A204.1 (cell line): ENCODE measurements at regions not wholly inside any gene's neighbourhood (a gene's known extent, or its start where the extent isn't known, plus 50 kb on each side); places are given as distances from the start of the nearest gene placed in this dataset.
"Not testable (repeated sequence)": the region's sequence is repeated elsewhere in the genome, so short reads cannot be mapped to it uniquely, and the experiment has no call there.

Source experiments
- FAIRE-seq: peaks from 2 replicates; lab custom pipeline; 2012; peaks lifted over from hg19 to GRCh38; lab: Jason Lieb, UNC

GRCh38 chr5:29150840-29151239, 2042.6 kb upstream of the CDH6 start:
- FAIRE-seq = no peak

DNA sequence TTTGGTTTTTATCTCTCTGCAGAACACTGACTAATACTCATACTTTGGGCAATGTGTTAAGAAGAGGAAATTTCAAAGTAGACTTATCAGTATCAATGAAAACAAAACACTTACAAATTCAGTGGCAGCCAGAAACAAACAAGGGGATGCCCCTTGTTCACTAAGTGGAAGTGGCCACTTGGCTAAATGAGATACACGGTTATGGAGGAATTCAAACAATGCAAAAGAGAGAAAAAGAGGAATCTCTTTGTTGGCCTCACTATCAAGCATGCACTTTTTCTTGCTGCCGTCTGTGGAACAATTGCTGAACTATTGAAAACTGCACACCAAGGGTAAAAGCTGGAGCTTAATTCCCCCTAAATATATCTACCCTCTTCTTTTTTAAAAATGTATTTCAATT, 2044.9 kb upstream of the CDH6 start:
- no peak for FAIRE-seq

DNA sequence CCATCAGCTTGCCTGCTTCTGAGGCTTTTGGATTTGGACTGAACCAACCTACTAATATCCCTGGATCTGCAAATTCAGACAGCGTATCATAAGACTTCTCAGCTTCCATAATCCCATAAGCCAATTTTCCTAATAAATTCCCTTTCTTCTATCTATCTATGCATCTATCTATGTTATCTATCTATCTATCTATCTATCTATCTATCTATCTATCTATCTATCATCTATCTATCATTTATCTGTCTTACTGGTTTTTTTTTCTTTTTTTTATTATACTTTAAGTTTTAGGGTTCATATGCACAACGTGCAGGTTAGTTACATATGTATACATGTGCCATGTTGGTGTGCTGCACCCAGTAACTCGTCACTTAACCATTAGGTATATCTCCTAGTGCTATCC, 2045.4 kb upstream of the CDH6 start:
- FAIRE-seq = no peak

DNA sequence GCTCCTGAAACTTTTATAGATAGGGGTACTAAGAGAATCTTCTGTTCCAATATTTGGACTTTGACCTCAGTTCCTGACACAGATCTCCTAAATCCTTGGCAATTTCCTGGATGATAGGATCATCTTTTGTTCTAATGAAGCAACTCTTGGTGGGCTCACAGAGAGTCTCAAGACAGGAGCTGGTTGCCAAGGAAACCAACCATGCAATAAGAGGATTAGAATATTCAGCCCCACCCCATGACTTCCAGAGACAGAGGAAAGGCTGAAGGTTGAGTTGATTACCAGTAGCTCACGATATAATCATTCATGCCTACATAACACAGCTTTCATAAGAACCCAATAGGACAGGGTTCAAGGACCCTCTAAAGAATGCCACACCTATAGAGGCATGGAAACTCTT, 2050.2 kb upstream of the CDH6 start:
- no peak for FAIRE-seq

DNA sequence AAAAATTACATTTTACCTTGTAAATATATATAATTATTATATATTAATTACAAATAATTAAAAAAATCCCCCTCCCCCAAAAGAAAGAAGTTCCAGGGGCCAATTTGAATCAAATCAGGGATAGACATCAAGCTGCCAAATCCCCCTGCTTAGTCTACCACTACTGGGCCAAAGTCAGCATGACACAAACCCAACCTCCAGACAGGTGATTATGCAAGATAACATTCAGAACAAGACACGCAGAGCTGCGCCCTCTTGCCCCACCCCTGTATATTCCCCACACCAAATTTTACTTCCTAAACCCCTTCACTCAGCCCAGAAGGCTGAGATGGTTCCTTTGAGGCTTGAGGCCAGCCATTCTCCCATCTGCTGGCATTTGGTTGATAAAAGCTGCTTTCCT, 2059.1 kb upstream of the CDH6 start:
- FAIRE-seq = no peak

DNA sequence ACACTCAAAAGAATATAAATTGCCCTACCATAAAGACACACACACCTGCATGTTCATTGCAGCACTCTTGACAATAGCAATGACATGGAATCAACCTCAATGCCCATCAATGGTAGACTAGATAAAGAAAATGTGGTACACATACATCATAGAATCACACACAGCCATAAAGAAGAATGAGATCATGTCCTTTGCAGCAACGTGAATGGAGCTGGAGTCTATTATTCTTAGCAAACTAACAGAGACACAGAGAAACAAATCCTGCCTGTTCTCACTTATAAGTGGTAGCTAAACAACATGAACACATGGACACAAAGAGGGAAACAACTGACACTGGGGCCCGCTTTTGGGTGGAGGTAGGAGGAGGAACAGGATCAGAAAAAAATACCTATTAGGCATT, 2062.2 kb upstream of the CDH6 start:
- FAIRE-seq = no peak

DNA sequence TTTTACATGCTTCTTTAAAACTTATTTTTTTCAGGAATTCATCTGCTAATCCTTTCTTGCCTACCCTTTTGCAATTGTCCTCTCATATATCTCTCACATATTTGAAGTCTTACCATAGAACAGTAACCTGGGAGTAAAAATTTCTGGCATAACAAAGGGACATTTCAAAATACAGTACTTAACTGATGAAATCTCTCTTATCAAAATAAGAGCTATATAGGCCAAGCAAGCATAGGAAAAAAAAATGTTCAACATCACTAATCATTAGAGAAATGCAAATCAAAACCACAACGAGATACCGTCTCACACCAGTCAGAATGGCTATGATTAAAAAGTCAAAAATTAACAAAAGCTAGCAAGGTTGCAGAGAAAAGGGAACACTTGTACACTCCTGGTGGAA, 2062.7 kb upstream of the CDH6 start:
- no peak for FAIRE-seq

DNA sequence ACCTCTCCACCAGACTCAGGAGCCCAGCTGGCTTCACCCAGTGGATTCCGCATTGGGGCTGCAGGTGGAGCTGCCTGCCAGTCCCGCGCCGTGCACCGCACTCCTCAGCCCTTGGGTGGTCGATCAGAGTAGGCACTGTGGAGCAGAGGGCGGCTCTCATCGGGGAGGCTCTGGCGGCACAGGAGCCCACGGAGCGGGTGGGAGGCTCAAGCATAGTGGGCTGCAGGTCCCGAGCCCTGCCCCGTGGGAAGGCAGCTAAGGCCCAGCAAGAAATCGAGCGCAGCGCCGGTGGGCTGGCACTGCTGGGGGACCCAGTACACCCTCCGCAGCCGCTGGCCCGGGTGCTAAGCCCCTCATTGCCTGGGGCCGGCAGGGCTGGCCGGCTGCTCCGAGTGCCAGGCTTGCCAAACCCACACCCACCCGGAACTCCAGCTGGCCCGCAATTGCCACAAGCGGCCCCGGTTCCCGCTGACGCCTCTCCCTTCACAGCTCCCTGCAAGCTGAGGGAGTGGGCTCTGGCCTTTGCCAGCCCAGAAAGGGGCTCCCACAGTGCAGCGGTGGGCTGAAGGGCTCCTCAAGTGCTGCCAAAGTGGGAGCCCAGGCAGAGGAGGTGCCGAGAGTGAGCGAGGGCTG, 2065.8 kb upstream of the CDH6 start:
- FAIRE-seq = not testable (repeated sequence)

DNA sequence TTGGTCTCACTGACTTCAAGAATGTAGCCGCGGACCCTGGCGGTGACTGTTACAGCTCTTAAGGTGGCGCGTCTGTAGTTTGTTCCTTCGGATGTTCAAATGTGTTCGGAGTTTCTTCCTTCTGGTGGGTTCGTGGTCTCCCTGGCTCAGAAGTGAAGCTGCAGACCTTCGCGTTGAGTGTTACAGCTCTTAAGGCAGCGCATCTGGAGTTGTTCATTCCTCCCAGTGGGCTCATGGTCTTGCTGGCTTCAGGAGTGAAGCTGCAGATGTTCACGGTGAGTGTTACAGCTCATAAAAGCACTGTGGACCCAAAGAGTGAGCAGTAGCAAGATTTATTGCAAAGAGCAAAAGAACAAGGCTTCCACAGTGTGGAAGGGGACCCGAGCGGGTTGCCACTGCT, 2067.0 kb upstream of the CDH6 start:
- FAIRE-seq = not testable (repeated sequence)

DNA sequence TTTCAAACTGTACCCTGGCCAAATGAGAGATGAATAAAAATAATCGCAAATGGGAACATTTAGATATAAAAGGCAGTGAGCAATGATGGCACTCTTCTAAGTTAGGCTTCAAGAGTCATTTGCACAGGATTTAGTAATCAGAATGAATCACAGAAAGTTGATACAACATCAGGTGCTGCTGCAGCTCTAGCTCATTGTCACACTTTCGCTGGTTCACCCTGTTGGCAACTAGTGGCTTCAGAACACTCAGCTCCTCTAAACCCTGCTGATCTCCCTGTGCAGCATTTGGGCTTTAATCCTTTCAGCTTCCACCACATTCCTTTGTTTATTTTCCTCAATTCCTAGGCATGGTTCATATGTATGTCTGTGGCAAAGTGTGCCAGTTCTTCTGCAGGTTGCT, 2071.2 kb upstream of the CDH6 start:
- no peak for FAIRE-seq

GRCh38 chr5:29114331-29114768, 2076.0 kb upstream of the CDH9 start:
- FAIRE-seq = no peak

- FAIRE-seq = no peak
Observed at GRCh38 chr5:29113516-29113915, 2075.1 kb upstream of the CDH9 start.

DNA sequence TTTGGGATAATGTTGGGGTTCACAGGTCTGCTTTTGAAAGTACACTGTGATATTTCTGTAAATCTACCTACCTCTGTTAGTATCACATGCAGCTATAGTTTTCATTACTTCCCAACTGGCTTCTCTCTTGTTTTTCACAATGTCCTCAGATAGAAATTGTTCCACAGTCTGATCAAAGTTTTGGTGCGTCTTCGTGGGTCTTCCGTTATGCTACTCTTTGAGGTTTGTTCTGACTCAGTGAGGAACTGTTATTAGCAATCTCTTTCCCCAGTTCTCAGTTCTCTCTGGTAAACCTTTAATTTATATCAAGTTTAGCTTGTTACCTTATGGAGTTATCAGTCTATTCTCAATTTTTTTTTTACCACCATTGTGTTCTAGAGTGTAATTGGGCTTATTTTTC, 2061.2 kb upstream of the CDH9 start:
- FAIRE-seq = no peak

DNA sequence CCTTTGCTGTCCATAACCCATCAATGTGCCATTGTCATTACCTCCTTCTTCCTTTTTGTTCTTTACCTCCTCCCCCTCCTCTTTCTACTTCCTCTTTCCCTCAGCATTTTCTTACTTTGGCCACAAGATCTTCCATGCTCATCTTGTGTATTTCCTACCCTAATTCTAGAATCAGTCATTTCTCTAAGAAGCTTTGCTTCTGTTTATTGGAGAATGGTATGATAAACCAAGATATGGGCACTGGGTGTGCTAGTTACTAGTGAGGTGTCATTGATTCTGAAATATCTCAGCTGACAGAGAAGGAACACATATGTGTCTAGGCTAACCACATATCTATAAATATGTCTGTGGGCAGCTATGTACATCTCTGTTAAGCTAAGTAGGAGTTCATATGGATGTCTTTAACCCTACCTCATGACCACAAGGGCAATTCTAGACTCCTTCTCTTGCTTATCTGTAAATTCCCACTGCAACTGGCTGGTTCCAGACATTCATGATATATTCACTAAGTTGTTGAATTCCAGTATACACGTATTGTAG, 2051.3 kb upstream of the CDH9 start:
- no peak for FAIRE-seq

DNA sequence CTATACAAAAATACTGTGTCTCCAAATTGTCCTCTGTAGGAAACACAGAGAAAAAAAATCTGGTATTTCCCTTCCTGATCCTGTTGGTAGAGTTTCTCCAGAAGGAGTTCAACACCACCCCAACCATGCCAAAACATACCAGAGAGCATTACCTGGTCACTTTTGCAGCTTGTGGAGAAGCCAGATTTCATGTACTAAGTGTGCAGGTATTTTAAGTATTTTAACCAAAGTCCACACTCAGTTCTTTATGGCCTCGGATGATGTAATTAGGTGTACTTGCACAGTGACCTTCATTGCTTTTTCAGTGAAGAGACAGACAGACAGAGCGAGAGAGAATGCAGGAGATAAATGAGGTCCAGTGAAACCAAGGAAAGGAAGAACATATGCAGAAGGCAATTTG, 2046.8 kb upstream of the CDH9 start:
- FAIRE-seq = no peak

- no peak for FAIRE-seq
Observed at GRCh38 chr5:29079771-29080170, 2041.4 kb upstream of the CDH9 start.

GRCh38 chr5:29077451-29077850, 2039.1 kb upstream of the CDH9 start:
- FAIRE-seq = no peak

GRCh38 chr5:29069104-29069402, 2030.7 kb upstream of the CDH9 start:
- FAIRE-seq = no peak

- no peak for FAIRE-seq
Observed at GRCh38 chr5:29061381-29061780, 2023.0 kb upstream of the CDH9 start.

DNA sequence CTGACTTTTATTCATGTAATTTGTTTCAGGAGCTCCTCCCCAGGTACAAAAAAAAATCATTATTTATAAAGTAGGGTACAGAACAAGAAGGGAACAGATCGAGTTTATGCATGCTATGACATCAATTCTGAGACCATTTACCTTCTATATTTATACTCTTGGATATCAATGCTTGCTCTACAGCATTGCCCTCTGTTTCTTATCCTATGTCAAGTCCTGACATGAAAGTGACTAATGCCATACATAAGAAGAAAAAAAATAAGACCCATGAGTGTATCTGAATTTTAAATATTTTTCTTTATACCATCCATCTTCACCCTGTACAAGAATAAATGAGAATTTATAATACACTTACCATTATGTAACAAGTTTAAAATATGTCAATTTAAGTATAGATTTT, 2016.3 kb upstream of the CDH9 start:
- peak; percentile 86 for FAIRE-seq

DNA sequence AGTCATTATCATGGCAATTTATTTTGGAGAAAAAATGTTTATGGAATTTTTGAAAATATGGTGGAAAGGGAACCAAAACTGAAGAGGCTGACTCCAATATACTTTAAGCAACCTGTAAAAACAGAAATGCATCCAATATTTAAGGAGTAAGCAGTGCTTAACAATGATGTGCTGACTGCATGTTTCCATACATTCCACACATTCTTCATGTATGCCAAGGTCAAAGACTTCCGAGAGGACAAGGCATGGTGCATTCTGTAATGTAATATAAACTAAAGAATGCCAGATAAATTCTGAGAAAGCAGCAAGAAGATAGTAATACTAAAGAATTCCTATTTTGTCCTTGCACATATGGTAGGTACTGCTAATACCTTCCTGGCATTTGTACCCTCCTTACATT, 2015.9 kb upstream of the CDH9 start:
- FAIRE-seq = no peak

GRCh38 chr5:29051509-29051908, 2013.1 kb upstream of the CDH9 start:
- no peak for FAIRE-seq

GRCh38 chr5:29042152-29042551, 2003.8 kb upstream of the CDH9 start:
- no peak for FAIRE-seq

GRCh38 chr5:29040404-29040803, 2002.0 kb upstream of the CDH9 start:
- no peak for FAIRE-seq

DNA sequence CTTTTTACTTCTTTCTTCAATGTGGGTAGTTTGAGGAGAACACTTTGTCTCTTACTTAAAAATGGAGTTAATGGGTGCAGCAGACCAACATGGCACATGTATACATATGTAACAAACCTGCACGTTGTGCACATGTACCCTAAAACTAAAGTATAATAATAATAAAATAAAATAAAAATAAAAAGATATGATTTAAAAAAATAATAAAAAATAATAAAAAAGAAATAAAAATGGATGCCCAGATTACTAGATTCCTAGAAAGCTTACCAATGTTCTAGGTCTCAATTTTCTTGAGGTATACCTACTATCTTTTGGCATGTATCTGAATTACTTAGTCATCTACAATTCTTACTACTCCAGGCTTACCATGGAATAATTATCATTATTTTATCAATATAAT, 2001.6 kb upstream of the CDH9 start:
- no peak for FAIRE-seq
